RWPE2 (cell line): ENCODE measurements at regions not wholly inside any gene's neighbourhood (a gene's known extent, or its start where the extent isn't known, plus 50 kb on each side); places are given as distances from the start of the nearest gene placed in this dataset.

Experiments
- ATAC-seq: fragments of 200-7000 bp; cut with Tn5 transposase; 3 replicates; pipeline ENCODE4 v1.9.1; 2021; ENCODE audit warnings: low read depth
- DNase-seq: peaks from one replicate; pipeline ENCODE4 v3.0.0-alpha.2; 2020; ENCODE audit warnings: low spot score
- H3K27ac ChIP-seq: fragments of 450-650 bp; 2 replicates; pipeline ENCODE4 v1.5.1; 2017; ENCODE audit warnings: mild to moderate bottlenecking; ENCODE audit not compliant: poor library complexity, severe bottlenecking
- H3K27me3 ChIP-seq: fragments of 250-450 bp; sonication (Bioruptor Pico); 2 replicates; pipeline ENCODE4 v1.5.1; 2021; ENCODE audit warnings: mild to moderate bottlenecking, moderate library complexity; ENCODE audit not compliant: insufficient read depth, poor library complexity, severe bottlenecking
- H3K36me3 ChIP-seq: fragments of 250-450 bp; sonication (Bioruptor Pico); 2 replicates; pipeline ENCODE4 v1.5.1; 2020; ENCODE audit warnings: low read depth, mild to moderate bottlenecking, moderate library complexity
- H3K4me1 ChIP-seq: fragments of 250-450 bp; sonication (Bioruptor Pico); 2 replicates; pipeline ENCODE4 v1.5.1; 2021; ENCODE audit warnings: mild to moderate bottlenecking, moderate library complexity; ENCODE audit not compliant: insufficient read depth, poor library complexity, severe bottlenecking
- H3K4me3 ChIP-seq: fragments of 250-450 bp; sonication (Bioruptor Pico); 2 replicates; pipeline ENCODE4 v1.5.1; 2021; ENCODE audit warnings: mild to moderate bottlenecking, moderate library complexity; ENCODE audit not compliant: severe bottlenecking
- H3K9me3 ChIP-seq: fragments of 250-450 bp; sonication (Bioruptor Pico); 2 replicates; pipeline ENCODE4 v1.5.1; 2021; ENCODE audit warnings: mild to moderate bottlenecking, moderate library complexity; ENCODE audit not compliant: severe bottlenecking
- CTCF ChIP-seq: fragments of 450-650 bp; IDR thresholded peaks from one replicate; pipeline ENCODE4 v1.5.1; 2017; ENCODE audit warnings: mild to moderate bottlenecking, moderate library complexity; ENCODE audit not compliant: poor library complexity, severe bottlenecking

DNA sequence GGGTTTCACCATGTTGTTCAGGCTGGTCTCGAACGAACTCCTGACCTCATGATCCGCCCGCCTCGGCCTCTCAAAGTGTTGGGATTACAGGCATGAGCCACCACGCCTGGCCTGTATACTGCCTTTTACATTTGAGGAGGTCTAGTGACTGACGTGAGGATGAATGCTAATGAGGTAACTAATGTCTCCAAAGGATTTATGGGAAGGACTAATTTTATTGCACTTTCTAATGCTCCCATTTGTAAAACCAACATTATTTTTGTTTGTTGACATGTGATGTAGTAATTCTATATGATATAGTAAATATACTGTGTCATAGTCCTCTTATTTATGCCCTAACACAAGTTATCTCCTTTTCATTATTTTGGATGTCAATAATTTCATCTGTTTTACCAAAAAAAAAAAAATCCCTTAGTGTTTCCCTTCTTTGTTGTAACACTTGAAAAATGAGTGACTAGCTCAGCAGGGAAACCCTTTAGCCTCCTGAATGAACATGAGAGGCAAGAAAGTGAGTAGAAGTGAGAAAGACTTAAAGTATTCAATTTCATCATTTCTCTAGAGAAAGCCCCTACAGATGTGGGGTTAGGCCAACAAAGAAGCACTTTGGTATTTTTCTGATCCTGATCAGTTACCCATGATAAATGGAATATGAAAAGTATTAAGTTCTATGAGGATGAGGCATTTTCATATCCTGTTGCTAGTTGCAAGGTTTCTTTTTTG lies 596.9 kb upstream of the PCDH15 start:
- ATAC-seq (no peak), DNase-seq (no peak)
- Histone ChIP-seq H3K36me3 (no peaks in the 10 kb centered on the region), H3K27me3 (peaks cover 2% of the 10 kb centered on the region), H3K4me3 (no peak overlapping the region), H3K9me3 (no peaks in the 10 kb centered on the region), H3K4me1 (no peaks in the 10 kb centered on the region), H3K27ac (no peak overlapping the region)
- TF ChIP-seq CTCF: no peak

- H3K4me3 ChIP-seq: no peak overlapping the region
- no peaks in the 10 kb centered on the region for H3K27me3 ChIP-seq
- no peak for DNase-seq
- TF ChIP-seq CTCF: no peak
- no peaks in the 10 kb centered on the region for H3K36me3 ChIP-seq
- no peaks in the 10 kb centered on the region for H3K4me1 ChIP-seq
- H3K9me3 ChIP-seq: no peaks in the 10 kb centered on the region
- no peak for ATAC-seq
- no peak overlapping the region for H3K27ac ChIP-seq
Observed at GRCh38 chr10:55378196-55378595, 577.2 kb upstream of the PCDH15 start.

GRCh38 chr10:55374917-55375316 lies 573.9 kb upstream of the PCDH15 start:
- DNase-seq (no peak), ATAC-seq (no peak)
- no peak for TF ChIP-seq CTCF
- H3K36me3 ChIP-seq: no peaks in the 10 kb centered on the region
- H3K9me3 ChIP-seq: no peaks in the 10 kb centered on the region
- H3K27me3 ChIP-seq: no peaks in the 10 kb centered on the region
- H3K4me1 ChIP-seq: no peaks in the 10 kb centered on the region
- no peak overlapping the region for H3K4me3 ChIP-seq
- H3K27ac ChIP-seq: no peak overlapping the region

DNA sequence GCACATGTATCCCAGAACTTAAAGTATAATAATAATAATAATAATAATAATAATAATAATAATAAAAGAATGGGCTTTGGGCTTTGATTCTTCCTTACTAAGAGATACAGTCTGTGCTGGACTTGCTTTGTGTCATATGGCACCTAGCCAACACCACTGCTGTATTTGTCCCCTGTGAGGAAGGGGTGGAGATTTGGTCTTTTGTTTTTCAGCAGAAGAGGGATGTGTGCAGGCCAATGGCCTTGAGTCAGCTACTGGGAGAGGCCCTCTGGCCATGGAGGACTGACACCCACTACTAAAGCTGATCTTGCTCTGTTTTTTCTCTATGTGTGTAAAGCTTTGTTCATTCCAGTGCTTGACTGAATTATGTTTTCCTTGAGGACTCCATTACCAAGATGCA lies 573.0 kb upstream of the PCDH15 start:
- no peaks in the 10 kb centered on the region for H3K4me1 ChIP-seq
- H3K27ac ChIP-seq: no peak overlapping the region
- no peaks in the 10 kb centered on the region for H3K36me3 ChIP-seq
- ATAC-seq (no peak), DNase-seq (no peak)
- H3K9me3 ChIP-seq: no peaks in the 10 kb centered on the region
- no peak overlapping the region for H3K4me3 ChIP-seq
- no peak for TF ChIP-seq CTCF
- no peaks in the 10 kb centered on the region for H3K27me3 ChIP-seq

GRCh38 chr10:55369670-55370420 lies 568.8 kb upstream of the PCDH15 start:
- Histone ChIP-seq H3K9me3 (no peaks in the 10 kb centered on the region), H3K4me1 (no peaks in the 10 kb centered on the region), H3K27me3 (no peaks in the 10 kb centered on the region), H3K36me3 (no peaks in the 10 kb centered on the region), H3K4me3 (no peak overlapping the region), H3K27ac (no peak overlapping the region)
- DNase-seq (no peak), ATAC-seq (no peak)
- no peak for TF ChIP-seq CTCF
